ENCODE measurements at regions not wholly inside any gene's neighbourhood (a gene's known extent, or its start where the extent isn't known, plus 50 kb on each side); places are given as distances from the start of the nearest gene placed in this dataset.

GRCh38 chr3:147604136-147604535 lies 195.0 kb downstream of the ZIC1 start:
- DNase-seq = no peak

GRCh38 chr3:147613725-147614124 lies 204.6 kb downstream of the ZIC1 start:
- DNase-seq = no peak

GRCh38 chr3:147614210-147614609 lies 205.0 kb downstream of the ZIC1 start:
- no peak for DNase-seq

- no peak for DNase-seq
Observed at GRCh38 chr3:147615035-147615434, 205.9 kb downstream of the ZIC1 start.

GRCh38 chr3:147616998-147617619 lies 207.9 kb downstream of the ZIC1 start:
- no peak for DNase-seq

GRCh38 chr3:147618691-147619090 lies 209.5 kb downstream of the ZIC1 start:
- DNase-seq = no peak

GRCh38 chr3:147619921-147620560 lies 210.9 kb downstream of the ZIC1 start:
- DNase-seq = no peak

- no peak for DNase-seq
Observed at GRCh38 chr3:147620906-147621305, 211.7 kb downstream of the ZIC1 start.

- DNase-seq = no peak
Observed at GRCh38 chr3:147630921-147631415, 221.8 kb downstream of the ZIC1 start.

GRCh38 chr3:147640781-147641180 lies 231.6 kb downstream of the ZIC1 start:
- no peak for DNase-seq

- DNase-seq = no peak
Observed at GRCh38 chr3:147645761-147646160, 236.6 kb downstream of the ZIC1 start.

GRCh38 chr3:147649475-147649874 lies 240.3 kb downstream of the ZIC1 start:
- no peak for DNase-seq

GRCh38 chr3:147651107-147651778 lies 242.1 kb downstream of the ZIC1 start:
- no peak for DNase-seq

- no peak for DNase-seq
Observed at GRCh38 chr3:147652651-147653366, 243.6 kb downstream of the ZIC1 start.

- no peak for DNase-seq
Observed at GRCh38 chr3:147653367-147653923, 244.3 kb downstream of the ZIC1 start.

- DNase-seq = no peak
Observed at GRCh38 chr3:147654827-147655226, 245.7 kb downstream of the ZIC1 start.

- DNase-seq = no peak
Observed at GRCh38 chr3:147655236-147655635, 246.1 kb downstream of the ZIC1 start.

- DNase-seq = no peak
Observed at GRCh38 chr3:147656023-147656422, 246.9 kb downstream of the ZIC1 start.

GRCh38 chr3:147661916-147662315 lies 252.8 kb downstream of the ZIC1 start:
- DNase-seq = no peak

- DNase-seq = no peak
Observed at GRCh38 chr3:147662705-147663104, 253.5 kb downstream of the ZIC1 start.

- DNase-seq = no peak
Observed at GRCh38 chr3:147669077-147669476, 259.9 kb downstream of the ZIC1 start.

- DNase-seq = no peak
Observed at GRCh38 chr3:147672035-147672434, 262.9 kb downstream of the ZIC1 start.

GRCh38 chr3:147672436-147672835 lies 263.3 kb downstream of the ZIC1 start:
- DNase-seq = no peak
